Breast epithelium (tissue), 4 donors: ENCODE measurements at regions not wholly inside any gene's neighbourhood (a gene's known extent, or its start where the extent isn't known, plus 50 kb on each side); places are given as distances from the start of the nearest gene placed in this dataset.

Experiments used
- DNase-seq, 2 donors: peaks; one replicate each; pipeline ENCODE4 v3.0.0-alpha.2; 2019; ENCODE audit warnings: low spot score in 2 of 2
- H3K27ac ChIP-seq, 2 donors: fragments of 200-600 bp; sonication (generic) in 1 of 2; one replicate each; pipeline ENCODE4 v1.5.1; 2016 to 2019; ENCODE audit warnings: mild to moderate bottlenecking in 1 of 2
- H3K27me3 ChIP-seq, 2 donors: fragments of 200-600 bp; sonication (generic) in 1 of 2; one replicate each; pipeline versions ENCODE4 v1.5.1 to v1.6.0; 2017 to 2019; ENCODE audit warnings: control low read depth in 1 of 2, mild to moderate bottlenecking in 1 of 2
- H3K36me3 ChIP-seq: fragments of 200-600 bp; one replicate; pipeline ENCODE4 v1.5.1; 2019
- H3K4me1 ChIP-seq, 2 donors: fragments of 200-600 bp; sonication (generic); one replicate each; pipeline ENCODE4 v1.5.1; 2016 to 2019; ENCODE audit warnings: control low read depth in 1 of 2
- H3K4me3 ChIP-seq, 3 donors: fragments of 200-600 bp; sonication (generic); 1 replicate in 2 of 3; 2 replicates in 1 of 3; pipeline ENCODE4 v1.5.1; 2016 to 2019; ENCODE audit warnings: mild to moderate bottlenecking in 3 of 3, moderate library complexity in 2 of 3
- H3K9me3 ChIP-seq, 2 donors: fragments of 200-600 bp; sonication (generic) in 1 of 2; one replicate each; pipeline ENCODE4 v1.5.1; 2016 to 2019; ENCODE audit warnings: control low read depth in 1 of 2
- CTCF ChIP-seq, 3 donors: fragments of 450-650 bp; IDR thresholded peaks; one replicate each; pipeline ENCODE4 v1.5.1; 2016 to 2017; ENCODE audit warnings: antibody characterized with exemption in 3 of 3, mild to moderate bottlenecking in 3 of 3, moderate library complexity in 3 of 3
- POLR2A ChIP-seq: fragments of 450-650 bp; IDR thresholded peaks from one replicate; pipeline ENCODE4 v1.6.1; 2016; ENCODE audit warnings: antibody characterized with exemption, mild to moderate bottlenecking, moderate library complexity
- POLR2AphosphoS5 ChIP-seq, 3 donors: sonication (generic); formaldehyde crosslinking; IDR thresholded peaks; one replicate each; pipeline ENCODE4 v1.6.1; 2017; ENCODE audit warnings: antibody characterized with exemption in 3 of 3
- intact Hi-C: fragments of 100-400 bp; cut with DNase I; formaldehyde crosslinking; loops from one replicate; pipeline ENCODE4 v1.15.1; 2023; ENCODE audit warnings: low total_unique reads

- H3K4me1 ChIP-seq, result no peaks in the 10 kb centered on the region
- no peaks in the 10 kb centered on the region for H3K36me3 ChIP-seq
- H3K27ac ChIP-seq, result no peak overlapping the region
- H3K27me3 ChIP-seq, result no peaks in the 10 kb centered on the region
- no peak for TF ChIP-seq POLR2A
- TF ChIP-seq CTCF (IDR thresholded peaks at IDR 0.05), result no peak
- no peak for TF ChIP-seq POLR2AphosphoS5 (IDR thresholded peaks at IDR 0.05)
- no peak for DNase-seq
- no peak overlapping the region for H3K4me3 ChIP-seq
- intact Hi-C loops, result no loop called here
- no peaks in the 10 kb centered on the region for H3K9me3 ChIP-seq
These were observed 112.8 kb upstream of the PRKCQ start for GRCh38 chr10:6692856-6693255.

DNA sequence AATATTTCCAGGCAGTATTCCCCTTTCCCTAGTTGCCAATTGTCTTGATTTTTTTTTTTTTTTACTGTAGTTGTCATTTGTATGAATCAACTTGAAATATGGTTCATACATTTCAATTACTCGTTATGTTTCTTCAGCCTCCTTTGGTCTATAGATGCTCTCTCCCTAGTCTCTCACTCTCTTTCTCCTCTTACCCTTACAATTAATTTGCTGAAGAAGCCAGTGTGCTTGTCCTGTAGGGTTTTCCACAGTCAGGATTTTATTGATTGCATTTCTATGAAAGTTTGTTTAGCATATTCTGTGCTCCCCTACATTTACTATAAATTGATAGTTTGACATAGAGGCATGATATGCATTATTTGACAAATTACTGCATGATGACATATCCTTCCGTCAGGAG lies 112.0 kb upstream of the PRKCQ start:
- TF ChIP-seq POLR2A (no peak), POLR2AphosphoS5 (IDR thresholded peaks at IDR 0.05) (no peak), CTCF (IDR thresholded peaks at IDR 0.05) (no peak)
- intact Hi-C loops, result no loop called here

DNA sequence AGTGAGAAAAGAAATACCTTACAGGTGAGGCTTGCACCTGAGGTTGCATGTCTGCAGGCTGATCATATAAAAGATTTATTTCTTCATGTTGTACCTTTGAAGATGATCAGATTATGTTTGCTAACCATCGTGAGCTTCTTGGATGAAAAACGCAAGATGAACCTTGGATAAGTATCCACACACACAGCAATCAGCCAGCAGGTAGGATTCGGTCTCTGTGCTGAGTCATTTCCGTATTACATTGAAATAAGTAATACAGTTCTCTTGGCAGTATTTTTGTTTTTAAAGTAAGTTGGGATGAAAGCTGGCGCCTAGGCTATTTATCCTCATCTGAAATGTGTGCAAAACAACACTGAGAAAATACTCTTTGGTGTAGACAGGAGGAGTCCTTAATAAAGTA lies 109.0 kb upstream of the PRKCQ start:
- no peaks in the 10 kb centered on the region for H3K36me3 ChIP-seq
- TF ChIP-seq POLR2AphosphoS5 (IDR thresholded peaks at IDR 0.05), result no peak
- no peak for TF ChIP-seq POLR2A
- no peak for TF ChIP-seq CTCF (IDR thresholded peaks at IDR 0.05)
- no peaks in the 10 kb centered on the region for H3K9me3 ChIP-seq
- no peak for DNase-seq
- no peak overlapping the region for H3K4me3 ChIP-seq
- H3K27me3 ChIP-seq, result no peaks in the 10 kb centered on the region
- intact Hi-C loops, result no loop called here
- H3K4me1 ChIP-seq, result no peaks in the 10 kb centered on the region
- no peak overlapping the region for H3K27ac ChIP-seq

More for the DNA sequence above, 112.0 kb upstream of the PRKCQ start:
- DNase-seq, result no peak
- Histone ChIP-seq H3K27me3 (no peaks in the 10 kb centered on the region), H3K9me3 (no peaks in the 10 kb centered on the region), H3K36me3 (no peaks in the 10 kb centered on the region), H3K4me1 (no peaks in the 10 kb centered on the region), H3K27ac (no peak overlapping the region), H3K4me3 (no peak overlapping the region)

DNA sequence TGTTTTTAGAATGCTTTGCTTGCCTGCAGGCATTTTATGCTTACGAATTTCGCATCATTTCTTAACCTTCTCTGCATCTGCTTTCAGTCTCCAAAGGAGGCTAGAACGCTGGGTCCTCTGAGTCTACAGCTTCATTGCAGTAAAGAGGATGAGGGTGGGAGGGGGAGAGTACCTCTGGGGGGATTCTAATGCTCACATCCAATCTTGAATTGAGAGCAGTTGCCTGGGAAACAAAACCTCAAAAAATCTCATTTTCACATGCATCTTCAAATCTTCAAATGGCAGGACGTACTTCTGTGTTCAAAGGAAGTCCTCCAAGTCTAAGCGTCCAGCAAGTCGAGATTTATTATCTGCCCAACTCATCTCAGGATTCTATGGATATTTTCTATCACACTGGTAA lies 100.7 kb upstream of the PRKCQ start:
- Histone ChIP-seq H3K4me3 (no peak overlapping the region), H3K4me1 (no peaks in the 10 kb centered on the region), H3K36me3 (no peaks in the 10 kb centered on the region), H3K27me3 (no peaks in the 10 kb centered on the region), H3K9me3 (no peaks in the 10 kb centered on the region), H3K27ac (no peak overlapping the region)
- no peak for DNase-seq
- intact Hi-C loops, result no loop called here
- TF ChIP-seq POLR2AphosphoS5 (IDR thresholded peaks at IDR 0.05) (no peak), CTCF (IDR thresholded peaks at IDR 0.05) (no peak), POLR2A (no peak)

DNA sequence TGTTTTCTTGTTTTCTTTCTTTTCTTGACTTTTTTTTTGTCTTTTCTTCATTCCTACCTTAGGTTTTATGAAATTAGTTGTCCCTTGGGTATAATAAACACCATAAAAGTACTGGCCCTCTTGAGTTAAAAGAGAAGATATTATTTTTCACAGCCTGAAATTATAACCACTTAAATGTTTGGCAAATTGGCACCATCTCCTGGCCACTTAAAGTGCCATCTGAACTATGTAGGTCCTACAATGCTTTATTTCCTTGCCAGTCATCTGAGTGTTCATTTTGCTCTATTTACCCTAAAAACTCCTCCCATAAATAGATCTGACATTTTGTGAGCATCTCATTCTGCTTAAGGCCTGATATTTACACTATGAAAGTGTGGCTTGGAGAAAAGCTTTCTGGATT lies 98.9 kb upstream of the PRKCQ start:
- H3K4me1 ChIP-seq, result no peaks in the 10 kb centered on the region
- H3K27me3 ChIP-seq, result no peaks in the 10 kb centered on the region
- no peak overlapping the region for H3K27ac ChIP-seq
- intact Hi-C loops, result no loop called here
- TF ChIP-seq CTCF (IDR thresholded peaks at IDR 0.05) (no peak), POLR2A (no peak), POLR2AphosphoS5 (IDR thresholded peaks at IDR 0.05) (no peak)
- H3K36me3 ChIP-seq, result no peaks in the 10 kb centered on the region
- no peak overlapping the region for H3K4me3 ChIP-seq
- DNase-seq, result no peak
- H3K9me3 ChIP-seq, result no peaks in the 10 kb centered on the region
